Epithelial cell of proximal tubule (primary cell): ENCODE measurements at regions not wholly inside any gene's neighbourhood (a gene's known extent, or its start where the extent isn't known, plus 50 kb on each side); places are given as distances from the start of the nearest gene placed in this dataset.

Experiments
- DNase-seq: peaks from one replicate; pipeline ENCODE4 v3.0.0-alpha.2; 2011; ENCODE audit warnings: low read depth
- H3K4me3 ChIP-seq: 2 replicates; pipeline ENCODE4 v1.5.1; 2011; ENCODE audit warnings: low read depth, mild to moderate bottlenecking, low read length
- TF ChIP-seq, protein P1 (sequence below): conservative IDR thresholded peaks from 2 replicates; pipeline ENCODE4 v1.5.1; 2012; ENCODE audit warnings: low read depth, mild to moderate bottlenecking, low read length

- DNase-seq, result peak; percentile 66
- TF ChIP-seq, protein P1, sequence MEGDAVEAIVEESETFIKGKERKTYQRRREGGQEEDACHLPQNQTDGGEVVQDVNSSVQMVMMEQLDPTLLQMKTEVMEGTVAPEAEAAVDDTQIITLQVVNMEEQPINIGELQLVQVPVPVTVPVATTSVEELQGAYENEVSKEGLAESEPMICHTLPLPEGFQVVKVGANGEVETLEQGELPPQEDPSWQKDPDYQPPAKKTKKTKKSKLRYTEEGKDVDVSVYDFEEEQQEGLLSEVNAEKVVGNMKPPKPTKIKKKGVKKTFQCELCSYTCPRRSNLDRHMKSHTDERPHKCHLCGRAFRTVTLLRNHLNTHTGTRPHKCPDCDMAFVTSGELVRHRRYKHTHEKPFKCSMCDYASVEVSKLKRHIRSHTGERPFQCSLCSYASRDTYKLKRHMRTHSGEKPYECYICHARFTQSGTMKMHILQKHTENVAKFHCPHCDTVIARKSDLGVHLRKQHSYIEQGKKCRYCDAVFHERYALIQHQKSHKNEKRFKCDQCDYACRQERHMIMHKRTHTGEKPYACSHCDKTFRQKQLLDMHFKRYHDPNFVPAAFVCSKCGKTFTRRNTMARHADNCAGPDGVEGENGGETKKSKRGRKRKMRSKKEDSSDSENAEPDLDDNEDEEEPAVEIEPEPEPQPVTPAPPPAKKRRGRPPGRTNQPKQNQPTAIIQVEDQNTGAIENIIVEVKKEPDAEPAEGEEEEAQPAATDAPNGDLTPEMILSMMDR, result no peak
Measured at GRCh38 chr3:107962946-107963345, 127.9 kb downstream of the CD47 start.

GRCh38 chr3:107962037-107962436 lies 128.8 kb downstream of the CD47 start:
- no peak overlapping the region for H3K4me3 ChIP-seq
- TF ChIP-seq, protein P1, result no peak
- no peak for DNase-seq

More at GRCh38 chr3:107962946-107963345, 127.9 kb downstream of the CD47 start:
- no peak overlapping the region for H3K4me3 ChIP-seq

GRCh38 chr3:107959550-107960154 lies 131.2 kb downstream of the CD47 start:
- TF ChIP-seq, protein P1, result no peak
- no peak for DNase-seq
- no peak overlapping the region for H3K4me3 ChIP-seq

- TF ChIP-seq, protein P1, result no peak
- no peak for DNase-seq
- no peak overlapping the region for H3K4me3 ChIP-seq
Measured at GRCh38 chr3:107958146-107958545, 132.7 kb downstream of the CD47 start.

- H3K4me3 ChIP-seq, result no peak overlapping the region
- TF ChIP-seq, protein P1, result no peak
- no peak for DNase-seq
Measured at GRCh38 chr3:107956991-107957900, 133.6 kb downstream of the CD47 start.

DNA sequence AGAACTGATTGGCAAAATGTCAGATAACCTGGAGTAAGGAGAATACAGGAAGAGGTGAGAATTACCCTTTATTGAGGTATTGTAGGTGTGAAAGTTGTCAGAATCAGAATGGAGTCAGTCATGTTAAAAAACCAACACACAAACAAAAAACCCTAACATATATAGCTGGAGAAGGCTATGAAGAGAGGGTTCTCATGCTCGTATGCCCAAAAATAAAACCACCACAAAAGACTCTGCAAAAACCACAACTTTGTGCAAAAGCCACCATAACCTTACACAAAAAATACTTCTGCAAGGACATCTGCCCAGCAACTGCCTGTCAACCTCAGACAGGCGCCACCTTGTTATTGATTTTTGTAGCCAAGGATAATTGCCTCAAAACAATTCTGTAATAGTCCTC lies 136.0 kb downstream of the CD47 start:
- DNase-seq, result no peak
- no peak overlapping the region for H3K4me3 ChIP-seq
- TF ChIP-seq, protein P1, result no peak
